PC-3 (cell line): ENCODE measurements at regions not wholly inside any gene's neighbourhood (a gene's known extent, or its start where the extent isn't known, plus 50 kb on each side); places are given as distances from the start of the nearest gene placed in this dataset.

Experiments
- ATAC-seq: fragments of 200-7000 bp; cut with Tn5 transposase; 2 replicates; pipeline ENCODE4 v1.9.1; 2020; ENCODE audit warnings: mild to moderate bottlenecking, moderate library complexity
- BruUV-seq: library from RNA; stranded (reverse); fragments of 400-500 nt; replicated peaks from 2 replicates; lab custom pipeline; 2021; lab: Mats Ljungman, UMichigan
- CTCF ChIA-PET: fragments of 300-600 bp; sonication (Branson Sonifier 250); formaldehyde crosslinking; loops from one replicate; lab custom pipeline; 2022; ENCODE audit warnings: antibody characterized with exemption; lab: Charles Lee
- POLR2A ChIA-PET: fragments of 300-600 bp; sonication (Branson Sonifier 250); formaldehyde crosslinking; loops from one replicate; lab custom pipeline; 2022; ENCODE audit warnings: antibody characterized with exemption; ENCODE audit not compliant: unreplicated experiment; lab: Charles Lee
- DNase-seq: peaks from one replicate; pipeline ENCODE4 v3.0.0-alpha.2; 2015
- H2AFZ ChIP-seq: fragments of 300-600 bp; sonication (generic); 2 replicates; pipeline ENCODE4 v1.6.0; 2016; ENCODE audit warnings: antibody characterized with exemption, low read length
- H3F3A ChIP-seq: fragments of 300-600 bp; sonication (generic); one replicate; pipeline ENCODE4 v1.6.0; 2017; ENCODE audit warnings: antibody characterized with exemption, low read length, control low read depth, mild to moderate bottlenecking; ENCODE audit not compliant: unreplicated experiment
- H3K27ac ChIP-seq: fragments of 300-600 bp; sonication (generic); 2 replicates; pipeline ENCODE4 v1.5.1; 2016; ENCODE audit warnings: mild to moderate bottlenecking, low read length
- H3K27me3 ChIP-seq: fragments of 300-600 bp; sonication (generic); 2 replicates; pipeline ENCODE4 v1.6.1; 2016; ENCODE audit warnings: low read length, mixed read lengths
- H3K36me3 ChIP-seq: fragments of 300-600 bp; sonication (generic); 2 replicates; pipeline ENCODE4 v1.6.1; 2016; ENCODE audit warnings: low read depth, mixed run types, low read length, mixed read lengths
- H3K4me1 ChIP-seq: fragments of 300-600 bp; sonication (generic); 2 replicates; pipeline ENCODE4 v1.5.1; 2016; ENCODE audit warnings: low read length; ENCODE audit not compliant: insufficient read depth
- H3K4me2 ChIP-seq: fragments of 300-600 bp; sonication (generic); 2 replicates; pipeline ENCODE4 v1.6.0; 2016; ENCODE audit warnings: low read length
- H3K4me3 ChIP-seq: fragments of 300-600 bp; sonication (generic); 2 replicates; pipeline ENCODE4 v1.5.1; 2016; ENCODE audit warnings: mild to moderate bottlenecking, low read length, mixed read lengths
- H3K79me2 ChIP-seq: fragments of 300-600 bp; sonication (generic); 2 replicates; pipeline ENCODE4 v1.6.1; 2017; ENCODE audit warnings: low read length, mixed read lengths
- H3K9ac ChIP-seq: fragments of 300-600 bp; sonication (generic); 2 replicates; pipeline ENCODE4 v1.6.0; 2016; ENCODE audit warnings: mild to moderate bottlenecking, low read length
- H3K9me2 ChIP-seq: fragments of 300-600 bp; sonication (generic); replicated peaks from 2 replicates; pipeline ENCODE4 v1.6.1; 2016; ENCODE audit warnings: mixed run types, low read length, mixed read lengths
- H3K9me3 ChIP-seq: fragments of 300-600 bp; sonication (generic); 2 replicates; pipeline ENCODE4 v1.6.1; 2016; ENCODE audit warnings: low read length, mixed read lengths
- H4K20me1 ChIP-seq: fragments of 300-600 bp; sonication (generic); 2 replicates; pipeline ENCODE4 v1.6.1; 2016; ENCODE audit warnings: low read length, mixed read lengths
- CTCF ChIP-seq: fragments of 300-600 bp; sonication (generic); conservative IDR thresholded peaks from 2 replicates; pipeline ENCODE4 v1.5.1; 2017; ENCODE audit warnings: antibody characterized with exemption, low read depth, mild to moderate bottlenecking, low read length
- EZH2 ChIP-seq: fragments of 300-600 bp; sonication (generic); IDR thresholded peaks from one replicate; pipeline ENCODE4 v1.6.1; 2017; ENCODE audit warnings: antibody characterized with exemption, mild to moderate bottlenecking, low read length; ENCODE audit not compliant: unreplicated experiment
- EZH2phosphoT487 ChIP-seq: fragments of 300-600 bp; sonication (generic); IDR thresholded peaks from 2 replicates; pipeline ENCODE4 v1.6.1; 2018; ENCODE audit warnings: mild to moderate bottlenecking, antibody characterized with exemption, low read length, borderline replicate concordance
- intact Hi-C: fragments of 100-400 bp; cut with micrococcal nuclease; formaldehyde crosslinking; loops from 2 replicates; pipeline ENCODE4 v1.9.0; 2023

- H3K4me3 ChIP-seq: no peak overlapping the region
- H3K27me3 ChIP-seq: no peaks in the 10 kb centered on the region
- no peak overlapping the region for H3K27ac ChIP-seq
- intact Hi-C loops: no loop called here
- H3K9me2 ChIP-seq: no peaks in the 10 kb centered on the region
- ChIA-PET CTCF (no interaction called here), POLR2A (no interaction called here)
- DNase-seq: no peak
- no peaks in the 10 kb centered on the region for H3K9me3 ChIP-seq
- no peaks in the 10 kb centered on the region for H3K4me1 ChIP-seq
- ATAC-seq: no peak
- no peaks in the 10 kb centered on the region for H3F3A ChIP-seq
- no peaks in the 10 kb centered on the region for H4K20me1 ChIP-seq
- H3K36me3 ChIP-seq: no peaks in the 10 kb centered on the region
- BruUV-seq: no TSS peak
- TF ChIP-seq EZH2phosphoT487 (no peak), EZH2 (no peak), CTCF (no peak)
- H2AFZ ChIP-seq: no peak overlapping the region
- no peak overlapping the region for H3K9ac ChIP-seq
- no peak overlapping the region for H3K4me2 ChIP-seq
- H3K79me2 ChIP-seq: no peaks in the 10 kb centered on the region
Observed at GRCh38 chr1:238296371-238296770, 405.6 kb upstream of the ZP4 start.

GRCh38 chr1:238293075-238293474 is 402.4 kb upstream of the ZP4 start:
- H4K20me1 ChIP-seq: no peaks in the 10 kb centered on the region
- CTCF ChIA-PET: no interaction called here
- H3K27me3 ChIP-seq: no peaks in the 10 kb centered on the region
- no peak overlapping the region for H3K4me3 ChIP-seq
- H3K9me3 ChIP-seq: no peaks in the 10 kb centered on the region
- POLR2A ChIA-PET: no interaction called here
- H2AFZ ChIP-seq: no peak overlapping the region
- H3K9me2 ChIP-seq: no peaks in the 10 kb centered on the region
- no peaks in the 10 kb centered on the region for H3K36me3 ChIP-seq
- no TSS peak for BruUV-seq
- no peak overlapping the region for H3K27ac ChIP-seq
- no peak for TF ChIP-seq CTCF
- no peak for TF ChIP-seq EZH2
- no peak for TF ChIP-seq EZH2phosphoT487
- ATAC-seq: no peak
- DNase-seq: no peak
- H3K4me1 ChIP-seq: no peaks in the 10 kb centered on the region
- H3K9ac ChIP-seq: no peak overlapping the region
- intact Hi-C loops: no loop called here
- no peak overlapping the region for H3K4me2 ChIP-seq
- H3F3A ChIP-seq: no peaks in the 10 kb centered on the region
- H3K79me2 ChIP-seq: no peaks in the 10 kb centered on the region

- TF ChIP-seq CTCF (no peak), EZH2 (no peak), EZH2phosphoT487 (no peak)
- intact Hi-C loops: no loop called here
- POLR2A ChIA-PET: no interaction called here
- H3F3A ChIP-seq: no peaks in the 10 kb centered on the region
- DNase-seq (peak; percentile 24), ATAC-seq (no peak)
- no peak overlapping the region for H3K9ac ChIP-seq
- no peaks in the 10 kb centered on the region for H3K9me3 ChIP-seq
- H3K4me3 ChIP-seq: no peak overlapping the region
- no peaks in the 10 kb centered on the region for H3K27me3 ChIP-seq
- no peak overlapping the region for H3K27ac ChIP-seq
- no peak overlapping the region for H3K4me2 ChIP-seq
- no peak overlapping the region for H2AFZ ChIP-seq
- CTCF ChIA-PET: no interaction called here
- no TSS peak for BruUV-seq
- no peaks in the 10 kb centered on the region for H4K20me1 ChIP-seq
- no peaks in the 10 kb centered on the region for H3K36me3 ChIP-seq
- no peaks in the 10 kb centered on the region for H3K4me1 ChIP-seq
- H3K79me2 ChIP-seq: no peaks in the 10 kb centered on the region
- H3K9me2 ChIP-seq: no peaks in the 10 kb centered on the region
Observed at GRCh38 chr1:238281418-238281817, 390.7 kb upstream of the ZP4 start.
